OCI-LY7 (cell line): ENCODE measurements at regions not wholly inside any gene's neighbourhood (a gene's known extent, or its start where the extent isn't known, plus 50 kb on each side); places are given as distances from the start of the nearest gene placed in this dataset.

Experiments
- BruUV-seq: library from RNA; stranded (reverse); fragments of 400-500 nt; replicated peaks from 2 replicates; lab custom pipeline; 2021; lab: Mats Ljungman, UMichigan
- CTCF ChIA-PET: fragments of 300-600 bp; sonication (Branson Sonifier 250); formaldehyde crosslinking; loops from one replicate; lab custom pipeline; 2022; ENCODE audit warnings: antibody characterized with exemption; ENCODE audit not compliant: unreplicated experiment; lab: Charles Lee
- POLR2A ChIA-PET: fragments of 300-600 bp; sonication (Branson Sonifier 250); formaldehyde crosslinking; loops from one replicate; lab custom pipeline; 2022; ENCODE audit warnings: antibody characterized with exemption; lab: Charles Lee
- DNase-seq: peaks from one replicate; pipeline ENCODE4 v3.0.0-alpha.2; 2015; ENCODE audit warnings: low spot score
- H2AFZ ChIP-seq: fragments of 200-600 bp; sonication (generic), shearing (Covaris generic); 2 replicates; pipeline ENCODE4 v1.6.1; 2014; ENCODE audit warnings: mild to moderate bottlenecking, antibody characterized with exemption, low read length, moderate library complexity
- H3K27ac ChIP-seq: fragments of 200-600 bp; sonication (generic); 2 replicates; pipeline ENCODE4 v1.5.1; 2014; ENCODE audit warnings: mixed run types, low read depth, mild to moderate bottlenecking, moderate library complexity, low read length, inconsistent platforms; ENCODE audit not compliant: poor library complexity, severe bottlenecking
- H3K36me3 ChIP-seq: fragments of 200-600 bp; sonication (generic); 2 replicates; pipeline ENCODE4 v1.6.1; 2014; ENCODE audit warnings: mild to moderate bottlenecking, antibody characterized with exemption, low read length, moderate library complexity, mixed read lengths; ENCODE audit not compliant: insufficient read depth
- H3K4me1 ChIP-seq: fragments of 200-600 bp; sonication (generic); 2 replicates; pipeline ENCODE4 v1.5.1; 2014; ENCODE audit warnings: mild to moderate bottlenecking, low read length; ENCODE audit not compliant: insufficient read depth, poor library complexity, severe bottlenecking
- H3K4me2 ChIP-seq: fragments of 200-600 bp; sonication (generic); 2 replicates; pipeline ENCODE4 v1.6.1; 2014; ENCODE audit warnings: mild to moderate bottlenecking, low read length
- H3K4me3 ChIP-seq: fragments of 200-600 bp; sonication (generic); 2 replicates; pipeline ENCODE4 v1.5.1; 2014; ENCODE audit warnings: mild to moderate bottlenecking, low read depth, low read length; ENCODE audit not compliant: poor library complexity, severe bottlenecking
- H3K79me2 ChIP-seq: fragments of 200-600 bp; sonication (generic); 2 replicates; pipeline ENCODE4 v1.6.1; 2016; ENCODE audit warnings: low read depth, mild to moderate bottlenecking, low read length, moderate library complexity, mixed read lengths; ENCODE audit not compliant: insufficient read depth
- H3K9me2 ChIP-seq: fragments of 200-600 bp; sonication (generic); 2 replicates; pipeline ENCODE4 v1.6.1; 2016; ENCODE audit warnings: mild to moderate bottlenecking, low read length, mixed read lengths; ENCODE audit not compliant: insufficient read depth
- H3K9me3 ChIP-seq: fragments of 200-600 bp; sonication (generic); 2 replicates; pipeline ENCODE4 v1.6.1; 2014; ENCODE audit warnings: mild to moderate bottlenecking, mixed run types, low read length, mixed read lengths
- H4K20me1 ChIP-seq: fragments of 200-600 bp; sonication (generic); 2 replicates; pipeline ENCODE4 v1.6.1; 2014; ENCODE audit warnings: mild to moderate bottlenecking, antibody characterized with exemption, low read length, moderate library complexity, mixed read lengths; ENCODE audit not compliant: insufficient read depth
- CTCF ChIP-seq: fragments of 200-600 bp; sonication (generic); conservative IDR thresholded peaks from 2 replicates; pipeline ENCODE4 v1.5.1; 2014; ENCODE audit warnings: mild to moderate bottlenecking, antibody characterized with exemption, low read length, moderate library complexity, mixed read lengths
- EZH2phosphoT487 ChIP-seq: fragments of 200-600 bp; sonication (generic); IDR thresholded peaks from 2 replicates; pipeline ENCODE4 v1.6.1; 2018; ENCODE audit warnings: low read depth, borderline replicate concordance, mild to moderate bottlenecking, mixed run types, antibody characterized with exemption, low read length, moderate library complexity, mixed read lengths
- intact Hi-C: fragments of 100-400 bp; cut with micrococcal nuclease; formaldehyde crosslinking; loops from one replicate; pipeline ENCODE4 v1.10.0; 2022; ENCODE audit not compliant: unreplicated experiment

- no peak overlapping the region for H3K4me2 ChIP-seq
- H3K27ac ChIP-seq: no peak overlapping the region
- no peaks in the 10 kb centered on the region; the same call in 1 of the 2 replicates for H3K9me2 ChIP-seq
- no TSS peak for BruUV-seq
- no peaks in the 10 kb centered on the region for H3K36me3 ChIP-seq
- no peaks in the 10 kb centered on the region for H3K9me3 ChIP-seq
- ChIA-PET CTCF (no interaction called here), POLR2A (no interaction called here)
- DNase-seq: no peak
- H3K79me2 ChIP-seq: no peaks in the 10 kb centered on the region
- intact Hi-C loops: no loop called here
- H2AFZ ChIP-seq: no peak overlapping the region
- no peaks in the 10 kb centered on the region for H3K4me1 ChIP-seq
- TF ChIP-seq EZH2phosphoT487: no peak
- TF ChIP-seq CTCF: no peak
- H4K20me1 ChIP-seq: no peaks in the 10 kb centered on the region
- H3K4me3 ChIP-seq: no peak overlapping the region
These were observed 601.1 kb upstream of the NRXN1 start for GRCh38 chr2:51633073-51633472.

- no peak for TF ChIP-seq EZH2phosphoT487
- no peak for TF ChIP-seq CTCF
- BruUV-seq: no TSS peak
These were observed 597.5 kb upstream of the NRXN1 start for GRCh38 chr2:51629406-51629805.

GRCh38 chr2:51628917-51629316 lies 597.0 kb upstream of the NRXN1 start:
- no peak for DNase-seq
- POLR2A ChIA-PET: no interaction called here
- TF ChIP-seq CTCF (no peak), EZH2phosphoT487 (no peak)
- BruUV-seq: no TSS peak
- intact Hi-C loops: no loop called here
- no peaks in the 10 kb centered on the region for H4K20me1 ChIP-seq
- H2AFZ ChIP-seq: no peak overlapping the region
- no peaks in the 10 kb centered on the region for H3K36me3 ChIP-seq
- no peak overlapping the region for H3K4me2 ChIP-seq
- H3K27ac ChIP-seq: no peak overlapping the region
- CTCF ChIA-PET: no interaction called here
- H3K4me3 ChIP-seq: no peak overlapping the region
- H3K9me3 ChIP-seq: no peaks in the 10 kb centered on the region
- no peaks in the 10 kb centered on the region for H3K9me2 ChIP-seq
- no peaks in the 10 kb centered on the region for H3K79me2 ChIP-seq
- H3K4me1 ChIP-seq: no peaks in the 10 kb centered on the region

More at GRCh38 chr2:51629406-51629805, 597.5 kb upstream of the NRXN1 start:
- Histone ChIP-seq H4K20me1 (no peaks in the 10 kb centered on the region), H3K36me3 (no peaks in the 10 kb centered on the region), H3K9me3 (no peaks in the 10 kb centered on the region), H3K27ac (no peak overlapping the region), H3K4me3 (no peak overlapping the region), H3K79me2 (no peaks in the 10 kb centered on the region), H3K9me2 (no peaks in the 10 kb centered on the region), H3K4me2 (no peak overlapping the region), H3K4me1 (no peaks in the 10 kb centered on the region), H2AFZ (no peak overlapping the region)
- POLR2A ChIA-PET: no interaction called here
- intact Hi-C loops: no loop called here
- CTCF ChIA-PET: no interaction called here
- DNase-seq: no peak
